Activated gamma-delta T cell (primary cell): ENCODE measurements at regions not wholly inside any gene's neighbourhood (a gene's known extent, or its start where the extent isn't known, plus 50 kb on each side); places are given as distances from the start of the nearest gene placed in this dataset.
"Not testable (repeated sequence)": the region's sequence is repeated elsewhere in the genome, so short reads cannot be mapped to it uniquely, and the experiment has no call there.

ENCODE experiments used
- DNase-seq: peaks from one replicate; lab custom pipeline; 2025; lab: John Stamatoyannopoulos, UW

- DNase-seq: not testable (repeated sequence)
These were observed 49.9 kb upstream of the MSMB start for GRCh38 chr10:46095943-46096342.

GRCh38 chr10:46096446-46096845 lies 50.4 kb upstream of the MSMB start:
- DNase-seq: no peak

- no peak for DNase-seq
These were observed 51.0 kb upstream of the MSMB start for GRCh38 chr10:46096909-46097575.

GRCh38 chr10:46097576-46098317 lies 51.7 kb upstream of the MSMB start:
- no peak for DNase-seq

GRCh38 chr10:46098386-46098785 lies 52.3 kb upstream of the MSMB start:
- no peak for DNase-seq

GRCh38 chr10:46098925-46099324 lies 52.9 kb upstream of the MSMB start:
- not testable (repeated sequence) for DNase-seq

GRCh38 chr10:46104071-46104585 lies 58.1 kb upstream of the MSMB start:
- no peak for DNase-seq

- not testable (repeated sequence) for DNase-seq
These were observed 59.3 kb upstream of the MSMB start for GRCh38 chr10:46105416-46105815.

GRCh38 chr10:46105856-46106409 lies 59.9 kb upstream of the MSMB start:
- DNase-seq: not testable (repeated sequence)

- peak; percentile 27 for DNase-seq
These were observed 60.6 kb upstream of the MSMB start for GRCh38 chr10:46106410-46107255.

GRCh38 chr10:46108158-46108499 lies 62.1 kb upstream of the MSMB start:
- not testable (repeated sequence) for DNase-seq

GRCh38 chr10:46154271-46154670 lies 108.2 kb upstream of the MSMB start:
- not testable (repeated sequence) for DNase-seq

GRCh38 chr10:46154683-46155082 lies 108.6 kb upstream of the MSMB start:
- not testable (repeated sequence) for DNase-seq

- DNase-seq: not testable (repeated sequence)
These were observed 110.8 kb upstream of the MSMB start for GRCh38 chr10:46156866-46157265.

- DNase-seq: no peak
These were observed 117.1 kb upstream of the ANTXRL start for GRCh38 chr10:46169736-46170135.

GRCh38 chr10:46170789-46171188 lies 116.0 kb upstream of the ANTXRL start:
- no peak for DNase-seq

GRCh38 chr10:46171661-46172060 lies 115.1 kb upstream of the ANTXRL start:
- no peak for DNase-seq

- no peak for DNase-seq
These were observed 111.5 kb upstream of the ANTXRL start for GRCh38 chr10:46175296-46175695.

GRCh38 chr10:46175831-46176230 lies 111.0 kb upstream of the ANTXRL start:
- DNase-seq: no peak

- not testable (repeated sequence) for DNase-seq
These were observed 99.4 kb upstream of the ANTXRL start for GRCh38 chr10:46187431-46187830.

- DNase-seq: no peak
These were observed 89.7 kb upstream of the ANTXRL start for GRCh38 chr10:46197050-46197449.

GRCh38 chr10:46198516-46198915 lies 88.3 kb upstream of the ANTXRL start:
- DNase-seq: no peak
